ENCODE measurements at regions not wholly inside any gene's neighbourhood (a gene's known extent, or its start where the extent isn't known, plus 50 kb on each side); places are given as distances from the start of the nearest gene placed in this dataset.

- no peak for TF ChIP-seq YY1 (IDR thresholded peaks at IDR 0.05; ENCODE audit: borderline replicate concordance in 1 of 3, control insufficient read depth in 1 of 3, extremely low read depth in 1 of 3, insufficient read depth in 3 of 3, insufficient read length in 1 of 3, insufficient replicate concordance in 2 of 3, low read depth in 1 of 3, low read length in 2 of 3)
- no peak for TF ChIP-seq EHMT2 (IDR thresholded peaks at IDR 0.05)
- TF ChIP-seq TAF9B (IDR thresholded peaks at IDR 0.05; ENCODE audit: partially characterized antibody) = peak; percentile 3
- TF ChIP-seq POLR2H (tag; IDR thresholded peaks at IDR 0.05; ENCODE audit: low read depth) = peak; percentile 52
- TF ChIP-seq NFRKB (IDR thresholded peaks at IDR 0.05; ENCODE audit: low read depth) = 0 out of 2 replicates have a peak, but pooled peaks have one; percentile 31
- no peak for TF ChIP-seq BRCA1 (IDR thresholded peaks at IDR 0.05)
- TF ChIP-seq BRCA1 (CRISPR knock-in tag; IDR thresholded peaks at IDR 0.05) = no peak
- no peak for TF ChIP-seq ZFX (CRISPR knock-in tag; IDR thresholded peaks at IDR 0.05)
- no peak for TF ChIP-seq MTA1 (IDR thresholded peaks at IDR 0.05; ENCODE audit: borderline replicate concordance)
- 0 out of 2 replicates have a peak, but pooled peaks have one; percentile 48 for TF ChIP-seq ZNF766 (CRISPR knock-in tag; conservative IDR thresholded peaks at IDR 0.05)
- TF ChIP-seq ZNF707 (CRISPR knock-in tag; conservative IDR thresholded peaks at IDR 0.05) = no peak
- no peak for TF ChIP-seq NUFIP1 (IDR thresholded peaks at IDR 0.05; ENCODE audit: partially characterized antibody)
- no peak for TF ChIP-seq CUX1 (CRISPR knock-in tag; IDR thresholded peaks at IDR 0.05)
- no peak for TF ChIP-seq MEIS2 (IDR thresholded peaks at IDR 0.05; ENCODE audit: partially characterized antibody)
- TF ChIP-seq ZNF41 (CRISPR knock-in tag; conservative IDR thresholded peaks at IDR 0.05) = 0 out of 2 replicates have a peak, but pooled peaks have one; percentile 22
- no peak for TF ChIP-seq ZNF609 (CRISPR knock-in tag; IDR thresholded peaks at IDR 0.05; ENCODE audit: borderline replicate concordance)
These were observed 129.5 kb downstream of the TENT5C start (continued) for GRCh38 chr1:117735045-117735992.
